GM19025 (cell line): ENCODE measurements at regions not wholly inside any gene's neighbourhood (a gene's known extent, or its start where the extent isn't known, plus 50 kb on each side); places are given as distances from the start of the nearest gene placed in this dataset.

ENCODE experiments used
- ATAC-seq: cut with Tn5 transposase; IDR thresholded peaks from one replicate; pipeline ENCODE4 v1.9.1; 2021; ENCODE audit warnings: mild to moderate bottlenecking, low read depth, moderate library complexity; ENCODE audit not compliant: unreplicated experiment

- ATAC-seq, result no peak
These were observed 293.7 kb downstream of the TLE1 start for GRCh38 chr9:81395676-81396054.

GRCh38 chr9:81394881-81395675 is 294.3 kb downstream of the TLE1 start:
- ATAC-seq, result no peak

- no peak for ATAC-seq
These were observed 295.1 kb downstream of the TLE1 start for GRCh38 chr9:81393985-81394811.

- no peak for ATAC-seq
These were observed 297.9 kb downstream of the TLE1 start for GRCh38 chr9:81391457-81391825.

GRCh38 chr9:81390792-81391456 is 298.4 kb downstream of the TLE1 start:
- no peak for ATAC-seq

- ATAC-seq, result no peak
These were observed 299.8 kb downstream of the TLE1 start for GRCh38 chr9:81389569-81389993.

GRCh38 chr9:81388831-81389230 is 300.5 kb downstream of the TLE1 start:
- ATAC-seq, result no peak

- no peak for ATAC-seq
These were observed 301.8 kb downstream of the TLE1 start for GRCh38 chr9:81387360-81388106.

GRCh38 chr9:81384911-81385310 is 304.4 kb downstream of the TLE1 start:
- ATAC-seq, result no peak

GRCh38 chr9:81382281-81382680 is 307.1 kb downstream of the TLE1 start:
- ATAC-seq, result no peak

GRCh38 chr9:81381694-81382093 is 307.7 kb downstream of the TLE1 start:
- no peak for ATAC-seq

- ATAC-seq, result no peak
These were observed 308.6 kb downstream of the TLE1 start for GRCh38 chr9:81380504-81381359.

- ATAC-seq, result no peak
These were observed 309.7 kb downstream of the TLE1 start for GRCh38 chr9:81379655-81380054.

- no peak for ATAC-seq
These were observed 311.4 kb downstream of the TLE1 start for GRCh38 chr9:81377921-81378320.

- ATAC-seq, result no peak
These were observed 312.0 kb downstream of the TLE1 start for GRCh38 chr9:81377320-81377719.

GRCh38 chr9:81375187-81376100 is 313.9 kb downstream of the TLE1 start:
- ATAC-seq, result no peak

- no peak for ATAC-seq
These were observed 314.7 kb downstream of the TLE1 start for GRCh38 chr9:81374459-81375186.

GRCh38 chr9:81373294-81373693 is 316.1 kb downstream of the TLE1 start:
- ATAC-seq, result no peak
